OCI-M1 (cell line): ENCODE measurements at regions not wholly inside any gene's neighbourhood (a gene's known extent, or its start where the extent isn't known, plus 50 kb on each side); places are given as distances from the start of the nearest gene placed in this dataset.

Experiments used
- DNase-seq: peaks from one replicate; lab custom pipeline; 2025; lab: John Stamatoyannopoulos, UW

GRCh38 chr4:71277353-71277752 lies 61.5 kb upstream of the SLC4A4 start:
- no peak for DNase-seq

GRCh38 chr4:71283642-71284257 lies 55.1 kb upstream of the SLC4A4 start:
- DNase-seq: no peak

GRCh38 chr4:71287305-71287704 lies 51.5 kb upstream of the SLC4A4 start:
- no peak for DNase-seq

GRCh38 chr4:71288875-71289274 lies 49.9 kb upstream of the SLC4A4 start:
- DNase-seq: no peak
